HUES6 (cell line): ENCODE measurements at regions not wholly inside any gene's neighbourhood (a gene's known extent, or its start where the extent isn't known, plus 50 kb on each side); places are given as distances from the start of the nearest gene placed in this dataset.

Experiments used
- H3K27ac ChIP-seq: 2 replicates; pipeline ENCODE4 v1.7.0; 2013; ENCODE audit warnings: low read depth, mild to moderate bottlenecking, low read length, inconsistent platforms
- H3K27me3 ChIP-seq: 2 replicates; pipeline ENCODE4 v1.6.1; 2013; ENCODE audit warnings: low read length; ENCODE audit not compliant: control insufficient read depth, insufficient read depth
- H3K36me3 ChIP-seq: 2 replicates; pipeline ENCODE4 v1.6.1; 2013; ENCODE audit warnings: low read length; ENCODE audit not compliant: control insufficient read depth, insufficient read depth
- H3K4me1 ChIP-seq: 2 replicates; pipeline ENCODE4 v1.6.1; 2013; ENCODE audit warnings: low read length; ENCODE audit not compliant: control insufficient read depth, insufficient read depth
- H3K4me3 ChIP-seq: 2 replicates; pipeline ENCODE4 v1.5.1; 2013; ENCODE audit warnings: low read depth, low read length
- H3K9ac ChIP-seq: one replicate; pipeline ENCODE4 v1.6.1; 2013; ENCODE audit warnings: mild to moderate bottlenecking, low read length
- H3K9me3 ChIP-seq: 2 replicates; pipeline ENCODE4 v1.6.1; 2013; ENCODE audit warnings: low read depth, low read length; ENCODE audit not compliant: control insufficient read depth, insufficient read depth

DNA sequence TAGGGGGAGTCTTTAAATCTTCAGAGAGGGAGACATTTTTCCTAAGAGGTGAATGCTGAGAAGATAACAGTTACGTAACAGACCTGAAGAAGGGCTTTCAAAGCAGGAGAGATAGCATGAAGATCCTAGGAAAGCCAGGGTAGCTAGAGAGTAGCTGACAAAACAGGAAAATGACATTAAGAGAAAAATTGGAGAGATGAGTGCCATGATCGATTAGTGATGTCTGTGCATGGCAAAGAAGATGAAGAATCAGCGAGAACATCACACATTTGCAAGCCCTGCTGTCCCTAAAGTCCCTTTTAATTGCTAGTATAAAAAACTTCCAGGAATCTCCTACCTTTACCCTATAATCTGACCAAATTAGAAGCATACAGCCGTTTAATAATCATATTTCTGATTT is 116.9 kb upstream of the PAX6 start:
- no peaks in the 10 kb centered on the region for H3K27me3 ChIP-seq

DNA sequence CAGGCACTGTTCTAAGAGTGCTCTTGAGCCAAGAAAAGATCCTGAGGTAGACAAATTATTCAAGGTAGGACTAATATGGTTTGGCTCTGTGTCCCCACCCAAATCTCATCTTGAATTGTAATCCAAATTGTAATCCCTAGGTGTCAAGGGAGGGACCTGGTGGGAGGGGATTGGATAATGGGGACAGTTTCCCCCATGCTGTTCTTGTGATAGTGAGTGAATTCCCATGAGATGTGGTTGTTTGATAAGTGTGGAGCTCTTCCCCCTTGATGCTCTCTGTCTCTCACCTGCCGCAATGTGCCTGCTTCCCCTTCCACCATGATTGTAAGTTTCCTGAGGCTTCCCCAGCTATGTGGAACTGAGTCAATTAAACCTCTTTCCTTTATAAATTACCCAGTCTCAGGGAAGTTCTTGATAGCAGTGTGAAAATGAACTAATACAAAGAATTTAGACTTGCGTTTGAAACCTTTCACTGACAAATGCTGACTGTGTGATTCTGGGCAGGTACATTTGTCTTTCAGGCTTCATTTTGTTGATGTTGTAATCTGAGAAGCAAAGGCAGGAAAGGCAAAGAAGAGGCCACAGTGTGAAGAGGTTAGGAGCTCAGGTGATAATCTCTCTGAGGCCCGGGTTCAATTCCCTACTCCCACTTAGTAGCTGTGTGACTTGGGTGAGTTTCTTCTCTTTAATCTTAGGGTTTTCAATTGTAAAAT is 115.8 kb upstream of the PAX6 start:
- Histone ChIP-seq H3K9ac (no peak overlapping the region), H3K36me3 (no peaks in the 10 kb centered on the region), H3K27ac (no peak overlapping the region), H3K27me3 (no peaks in the 10 kb centered on the region), H3K9me3 (no peaks in the 10 kb centered on the region), H3K4me1 (0 out of 2 replicates have a peak, but pooled peaks cover 6% of the 10 kb centered on the region), H3K4me3 (no peak overlapping the region)

More for the DNA sequence above, 116.9 kb upstream of the PAX6 start:
- H3K36me3 ChIP-seq: no peaks in the 10 kb centered on the region
- no peak overlapping the region for H3K4me3 ChIP-seq
- H3K9ac ChIP-seq: no peak overlapping the region
- no peaks in the 10 kb centered on the region for H3K9me3 ChIP-seq
- H3K27ac ChIP-seq: no peak overlapping the region
- H3K4me1 ChIP-seq: 0 out of 2 replicates have a peak, but pooled peaks cover 6% of the 10 kb centered on the region

DNA sequence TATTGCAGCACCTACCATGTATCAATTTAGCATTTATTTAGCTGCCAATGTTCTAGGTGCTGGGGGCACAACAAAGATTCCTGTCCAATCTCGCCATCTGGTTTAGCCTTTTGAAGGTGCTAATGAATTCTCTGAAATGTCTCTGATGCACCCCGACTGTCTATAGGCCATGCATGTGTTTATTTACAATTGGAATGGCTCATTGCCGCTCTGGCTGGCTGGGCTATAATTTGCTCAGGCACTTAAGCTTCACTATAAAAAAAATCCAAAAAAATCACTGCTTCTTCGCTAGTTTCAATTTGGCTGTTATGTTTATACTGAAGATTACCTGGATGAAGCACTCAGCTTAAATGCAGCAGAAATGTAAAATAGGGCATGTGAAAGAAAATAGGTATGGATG is 115.0 kb upstream of the PAX6 start:
- H3K27ac ChIP-seq: no peak overlapping the region
- H3K4me1 ChIP-seq: 0 out of 2 replicates have a peak, but pooled peaks cover 6% of the 10 kb centered on the region
- H3K9ac ChIP-seq: no peak overlapping the region
- no peaks in the 10 kb centered on the region for H3K36me3 ChIP-seq
- H3K4me3 ChIP-seq: no peak overlapping the region
- H3K27me3 ChIP-seq: no peaks in the 10 kb centered on the region
- H3K9me3 ChIP-seq: no peaks in the 10 kb centered on the region

DNA sequence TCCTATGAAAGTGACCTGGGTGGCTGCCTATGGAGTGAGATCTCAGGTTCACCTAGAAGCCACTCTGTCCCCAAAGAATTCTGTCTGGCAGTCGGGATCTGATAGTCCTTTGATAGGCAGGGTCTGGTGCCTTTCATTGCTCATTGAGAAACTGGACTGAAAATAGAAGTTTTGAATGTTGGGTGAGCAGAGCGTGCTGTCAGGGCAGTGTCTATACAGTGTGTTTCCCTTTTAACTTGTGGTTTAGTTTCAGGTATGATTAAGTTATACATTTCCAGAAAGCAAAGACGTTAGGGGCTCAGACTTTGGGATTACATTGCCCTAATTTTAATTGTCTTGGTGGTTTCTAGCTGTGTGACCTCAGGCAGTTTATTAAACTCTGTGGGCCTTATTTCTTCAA is 111.3 kb upstream of the PAX6 start:
- no peak overlapping the region for H3K9ac ChIP-seq
- no peak overlapping the region for H3K27ac ChIP-seq
- no peak overlapping the region for H3K4me3 ChIP-seq
- H3K4me1 ChIP-seq: 0 out of 2 replicates have a peak, but pooled peaks cover 6% of the 10 kb centered on the region
- H3K9me3 ChIP-seq: no peaks in the 10 kb centered on the region
- no peaks in the 10 kb centered on the region for H3K27me3 ChIP-seq
- H3K36me3 ChIP-seq: no peaks in the 10 kb centered on the region

DNA sequence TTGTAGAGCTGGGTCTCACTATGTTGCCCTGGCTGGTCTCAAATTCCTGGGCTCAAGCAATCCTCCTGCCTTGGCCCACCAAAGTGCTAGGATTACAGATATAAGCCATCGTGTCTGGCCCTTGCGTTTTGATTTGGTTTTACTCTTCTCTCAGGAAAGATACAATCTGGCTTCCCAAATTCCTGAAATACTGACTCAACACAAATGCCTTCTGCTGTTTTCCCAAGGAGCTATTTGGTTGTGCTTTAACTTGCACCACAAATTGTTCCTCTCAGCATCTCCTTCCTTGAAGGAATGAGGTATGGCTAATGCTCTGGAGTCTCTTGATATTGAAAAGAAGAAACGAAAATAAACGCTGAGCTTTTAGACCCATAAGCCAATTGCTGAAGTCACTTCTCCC is 110.0 kb upstream of the PAX6 start:
- H3K9me3 ChIP-seq: no peaks in the 10 kb centered on the region
- no peaks in the 10 kb centered on the region for H3K4me1 ChIP-seq
- H3K27me3 ChIP-seq: no peaks in the 10 kb centered on the region
- no peak overlapping the region for H3K4me3 ChIP-seq
- no peak overlapping the region for H3K9ac ChIP-seq
- no peak overlapping the region for H3K27ac ChIP-seq
- H3K36me3 ChIP-seq: no peaks in the 10 kb centered on the region

DNA sequence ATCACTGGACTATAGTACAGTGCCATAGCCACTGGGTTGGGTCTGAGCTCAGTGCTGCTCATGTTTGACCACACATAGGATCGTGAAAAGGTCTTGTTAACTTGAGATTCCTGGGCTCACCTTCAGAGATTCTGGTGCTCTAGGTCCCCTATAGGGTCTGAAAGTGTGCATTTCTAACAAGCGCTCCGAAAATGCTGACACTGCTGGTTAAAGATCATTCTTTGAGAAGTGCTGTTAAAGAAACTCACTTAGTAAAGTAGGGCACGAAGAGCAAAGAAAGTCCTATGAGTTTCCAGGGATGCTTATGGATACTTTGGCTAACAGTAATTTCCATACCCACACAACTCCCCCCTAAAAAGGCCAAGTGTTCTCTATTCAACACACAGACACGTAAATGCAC is 108.1 kb upstream of the PAX6 start:
- no peak overlapping the region for H3K4me3 ChIP-seq
- no peaks in the 10 kb centered on the region for H3K4me1 ChIP-seq
- no peaks in the 10 kb centered on the region for H3K9me3 ChIP-seq
- H3K36me3 ChIP-seq: no peaks in the 10 kb centered on the region
- H3K9ac ChIP-seq: no peak overlapping the region
- no peaks in the 10 kb centered on the region for H3K27me3 ChIP-seq
- H3K27ac ChIP-seq: no peak overlapping the region

DNA sequence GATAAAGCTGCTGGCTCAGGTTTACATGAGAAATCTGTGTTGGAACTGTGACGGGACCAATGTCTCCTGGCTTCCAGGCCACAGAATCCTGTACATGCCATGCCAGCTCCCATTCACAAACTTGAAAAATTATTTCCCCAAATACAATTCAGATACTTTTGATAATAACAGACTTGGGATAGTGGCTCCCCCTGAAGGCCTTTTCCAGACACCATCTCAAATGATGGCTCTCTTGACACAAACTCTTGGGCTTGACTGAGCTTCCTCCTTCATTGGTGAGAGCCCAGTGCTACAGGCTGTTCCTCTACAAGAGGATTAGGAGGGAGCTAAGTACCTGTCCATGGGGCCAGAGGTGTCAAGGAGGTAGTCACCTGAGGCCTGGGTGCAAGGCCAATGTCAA is 104.7 kb upstream of the PAX6 start:
- Histone ChIP-seq H3K27ac (no peak overlapping the region), H3K9ac (no peak overlapping the region), H3K4me3 (no peak overlapping the region), H3K4me1 (no peaks in the 10 kb centered on the region), H3K36me3 (no peaks in the 10 kb centered on the region), H3K27me3 (no peaks in the 10 kb centered on the region), H3K9me3 (no peaks in the 10 kb centered on the region)

DNA sequence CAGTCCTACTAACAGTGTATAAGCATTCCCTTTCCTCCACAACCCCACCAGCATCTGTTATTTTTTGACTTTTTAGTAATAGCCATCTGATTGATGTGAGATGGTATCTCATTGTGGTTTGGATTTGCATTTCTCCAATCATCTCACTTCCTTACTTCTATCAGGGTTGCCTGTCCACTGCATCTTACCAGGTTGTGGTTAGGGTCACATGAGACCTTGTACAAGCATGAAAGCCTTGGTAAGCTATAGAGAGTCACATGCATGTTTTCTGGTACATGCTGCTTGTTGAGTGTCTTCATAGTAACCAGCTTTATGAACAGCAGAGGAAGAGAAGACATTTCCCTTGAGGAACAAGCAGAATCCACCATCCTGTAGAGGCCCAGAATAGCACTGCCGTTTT is 102.9 kb upstream of the PAX6 start:
- Histone ChIP-seq H3K4me1 (no peaks in the 10 kb centered on the region), H3K27ac (no peak overlapping the region), H3K9ac (no peak overlapping the region), H3K36me3 (no peaks in the 10 kb centered on the region), H3K27me3 (no peaks in the 10 kb centered on the region), H3K4me3 (no peak overlapping the region), H3K9me3 (no peaks in the 10 kb centered on the region)

DNA sequence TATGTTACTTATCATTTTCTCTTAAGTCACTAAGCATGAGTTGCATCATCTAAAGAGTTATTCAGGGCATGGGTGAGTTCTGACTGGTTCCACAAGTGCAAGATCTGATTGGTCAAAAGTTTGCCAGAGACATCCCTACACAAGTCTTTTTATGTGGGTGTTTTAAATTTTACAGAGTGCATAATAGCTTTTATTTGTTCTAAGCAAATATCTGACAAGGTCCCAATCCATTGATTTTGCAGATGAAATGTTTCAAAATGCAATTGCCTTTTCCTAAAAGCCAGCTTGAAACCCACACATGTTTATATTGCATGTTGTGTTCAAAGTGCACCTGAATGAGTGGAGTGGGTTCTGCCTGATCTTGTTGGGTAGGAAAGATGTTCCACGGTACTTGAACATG is 101.7 kb upstream of the PAX6 start:
- Histone ChIP-seq H3K9me3 (no peaks in the 10 kb centered on the region), H3K4me1 (no peaks in the 10 kb centered on the region), H3K27ac (no peak overlapping the region), H3K4me3 (no peak overlapping the region), H3K36me3 (no peaks in the 10 kb centered on the region), H3K27me3 (no peaks in the 10 kb centered on the region), H3K9ac (no peak overlapping the region)

DNA sequence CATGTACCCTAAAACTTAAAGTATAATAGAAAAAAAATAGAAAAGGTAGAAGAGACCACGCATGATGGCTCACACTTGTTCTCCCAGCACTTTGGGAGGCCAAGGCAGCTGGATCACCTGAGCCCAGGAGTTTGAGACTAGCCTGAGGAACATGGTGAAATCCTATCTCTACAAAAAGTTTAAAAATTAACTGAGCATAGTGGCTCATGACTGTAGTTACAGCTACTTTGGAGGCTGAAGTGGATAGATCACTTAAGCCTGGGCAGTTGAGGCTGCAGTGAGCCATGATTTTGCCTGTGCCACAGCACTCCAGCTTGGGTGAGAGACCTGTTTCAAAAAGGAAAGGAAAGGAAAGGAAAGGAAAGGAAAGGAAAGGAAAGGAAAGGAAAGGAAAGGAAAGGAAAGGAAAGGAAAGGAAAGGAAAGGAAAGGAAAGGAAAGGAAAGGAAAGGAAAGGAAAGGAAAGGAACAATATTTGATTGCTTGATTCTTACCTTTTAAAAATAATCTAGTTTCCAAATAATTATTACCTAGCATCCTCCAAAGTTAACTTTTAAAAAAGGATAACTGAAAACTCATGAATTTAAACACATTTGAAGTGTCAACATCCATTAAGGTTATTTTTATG is 99.9 kb upstream of the PAX6 start:
- no peaks in the 10 kb centered on the region for H3K4me1 ChIP-seq
- no peaks in the 10 kb centered on the region for H3K9me3 ChIP-seq
- H3K4me3 ChIP-seq: no peak overlapping the region
- H3K36me3 ChIP-seq: no peaks in the 10 kb centered on the region
- H3K27ac ChIP-seq: no peak overlapping the region
- no peak overlapping the region for H3K9ac ChIP-seq
- H3K27me3 ChIP-seq: no peaks in the 10 kb centered on the region

DNA sequence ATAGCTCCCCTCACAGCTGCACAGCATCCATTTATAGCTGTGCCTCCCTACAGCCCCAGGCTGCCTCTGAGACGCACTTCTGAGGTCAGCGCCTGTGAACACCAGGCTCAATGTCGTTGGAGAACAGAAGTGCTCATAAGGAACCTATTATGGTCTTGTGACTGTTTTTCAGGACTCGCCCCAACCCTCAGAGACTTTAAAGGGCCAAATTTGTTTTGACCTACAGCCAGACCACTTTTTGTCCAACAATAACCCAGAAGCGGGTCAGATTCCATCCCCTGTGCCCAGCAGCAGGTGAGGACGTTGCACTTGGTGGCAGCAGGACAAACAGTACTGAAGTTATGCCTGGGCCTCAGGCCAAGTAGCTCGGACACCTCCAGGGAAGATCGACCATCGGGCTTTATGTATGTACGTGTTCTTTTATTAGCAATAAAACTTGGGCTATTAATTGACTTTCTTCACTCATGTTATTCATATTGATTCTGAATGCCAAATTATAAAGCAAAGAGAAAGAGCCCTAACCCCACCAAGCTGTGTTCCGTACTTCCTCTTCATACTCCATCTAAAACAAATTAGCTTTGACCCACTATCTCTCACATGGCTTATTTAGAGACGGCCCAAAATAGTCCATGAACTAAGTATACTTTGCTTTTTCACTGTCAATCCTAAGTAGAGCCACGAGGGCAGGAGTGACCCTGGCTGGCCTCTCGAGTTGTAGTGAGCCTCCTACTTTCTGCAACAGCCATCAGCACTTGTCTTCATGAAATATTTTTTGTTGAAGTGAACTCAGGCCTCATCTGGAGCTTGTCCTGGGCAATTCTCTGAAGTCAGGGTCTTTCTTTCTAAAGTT is 92.3 kb upstream of the PAX6 start:
- Histone ChIP-seq H3K27me3 (no peaks in the 10 kb centered on the region), H3K27ac (no peak overlapping the region), H3K9ac (no peak overlapping the region), H3K9me3 (no peaks in the 10 kb centered on the region), H3K4me1 (no peaks in the 10 kb centered on the region), H3K4me3 (no peak overlapping the region), H3K36me3 (no peaks in the 10 kb centered on the region)
